Neural progenitor cell (in vitro differentiated cells): ENCODE measurements at regions not wholly inside any gene's neighbourhood (a gene's known extent, or its start where the extent isn't known, plus 50 kb on each side); places are given as distances from the start of the nearest gene placed in this dataset.

Source experiments
- DNase-seq: peaks from one replicate; pipeline ENCODE4 v3.0.0-alpha.2; 2016; ENCODE audit warnings: low spot score
- H2AFZ ChIP-seq: fragments of 200-600 bp; sonication (generic); replicated peaks from 2 replicates; pipeline ENCODE4 v1.6.1; 2016; ENCODE audit warnings: antibody characterized with exemption
- H3F3A ChIP-seq: fragments of 200-600 bp; sonication (generic); 2 replicates; pipeline ENCODE4 v1.6.1; 2016; ENCODE audit warnings: antibody characterized with exemption, low read depth
- H3K27ac ChIP-seq: fragments of 200-600 bp; sonication (generic); 2 replicates; pipeline ENCODE4 v1.5.1; 2016; ENCODE audit warnings: mild to moderate bottlenecking
- H3K27me3 ChIP-seq: fragments of 200-600 bp; sonication (generic); 2 replicates; pipeline ENCODE4 v1.6.1; 2016; ENCODE audit warnings: mild to moderate bottlenecking, moderate library complexity
- H3K36me3 ChIP-seq: fragments of 200-600 bp; sonication (generic); 2 replicates; pipeline ENCODE4 v1.5.1; 2016
- H3K4me1 ChIP-seq: fragments of 200-600 bp; sonication (generic); 2 replicates; pipeline ENCODE4 v1.6.1; 2016; ENCODE audit warnings: mixed run types
- H3K4me2 ChIP-seq: fragments of 200-600 bp; sonication (generic); 2 replicates; pipeline ENCODE4 v1.6.1; 2016
- H3K4me3 ChIP-seq: fragments of 200-600 bp; sonication (generic); 2 replicates; pipeline ENCODE4 v1.5.1; 2016
- H3K79me2 ChIP-seq: fragments of 200-600 bp; sonication (generic); 2 replicates; pipeline ENCODE4 v1.6.1; 2016; ENCODE audit warnings: low read depth
- H3K9ac ChIP-seq: fragments of 200-600 bp; sonication (generic); 2 replicates; pipeline ENCODE4 v1.6.1; 2016
- H3K9me3 ChIP-seq: fragments of 200-600 bp; sonication (generic); 2 replicates; pipeline ENCODE4 v1.5.1; 2016; ENCODE audit warnings: low read depth
- H4K20me1 ChIP-seq: fragments of 200-600 bp; sonication (generic); 2 replicates; pipeline ENCODE4 v1.6.1; 2016; ENCODE audit warnings: low read depth
- H3K27ac Mint-ChIP-seq: 3 replicates; pipeline ENCODE4 v1.8.0; 2021; ENCODE audit warnings: mixed read lengths
- H3K27me3 Mint-ChIP-seq: 2 replicates; pipeline ENCODE4 v1.8.0; 2022; ENCODE audit warnings: low read depth, mild to moderate bottlenecking, inconsistent platforms, moderate library complexity, mixed read lengths; ENCODE audit not compliant: insufficient read depth
- H3K36me3 Mint-ChIP-seq: 3 replicates; pipeline ENCODE4 v1.8.0; 2021; ENCODE audit warnings: mixed read lengths
- H3K4me1 Mint-ChIP-seq: 3 replicates; pipeline ENCODE4 v1.8.0; 2021; ENCODE audit warnings: mixed read lengths
- H3K4me3 Mint-ChIP-seq: 3 replicates; pipeline ENCODE4 v1.8.0; 2021; ENCODE audit warnings: mild to moderate bottlenecking, moderate library complexity, mixed read lengths
- H3K9me3 Mint-ChIP-seq: 3 replicates; pipeline ENCODE4 v1.8.0; 2020; ENCODE audit warnings: mixed read lengths
- EZH2 ChIP-seq: fragments of 200-600 bp; sonication (generic); IDR thresholded peaks from 2 replicates; pipeline ENCODE4 v1.6.1; 2017; ENCODE audit warnings: antibody characterized with exemption, mild to moderate bottlenecking, moderate library complexity
- EZH2phosphoT487 ChIP-seq: fragments of 200-600 bp; sonication (generic); IDR thresholded peaks from 2 replicates; pipeline ENCODE4 v1.6.1; 2017; ENCODE audit warnings: antibody characterized with exemption
- TF ChIP-seq, protein P1 (sequence below): fragments of 200-600 bp; sonication (generic); IDR thresholded peaks from 2 replicates; pipeline ENCODE4 v1.5.1; 2017; ENCODE audit warnings: antibody characterized with exemption, mild to moderate bottlenecking

- Mint-ChIP-seq H3K36me3 (no peaks in the 10 kb centered on the region), H3K4me3 (no peak overlapping the region), H3K9me3 (no peaks in the 10 kb centered on the region), H3K27ac (no peak overlapping the region), H3K4me1 (peaks cover 12% of the 10 kb centered on the region), H3K27me3 (peaks cover 8% of the 10 kb centered on the region)
- Histone ChIP-seq H3K4me3 (no peak overlapping the region), H3K36me3 (no peaks in the 10 kb centered on the region), H4K20me1 (no peaks in the 10 kb centered on the region), H3K4me1 (peaks cover 13% of the 10 kb centered on the region), H3F3A (no peaks in the 10 kb centered on the region), H3K4me2 (no peak overlapping the region), H3K79me2 (no peaks in the 10 kb centered on the region), H2AFZ (no peak overlapping the region), H3K27me3 (no peaks in the 10 kb centered on the region), H3K9ac (no peak overlapping the region), H3K27ac (no peak overlapping the region), H3K9me3 (no peaks in the 10 kb centered on the region)
- DNase-seq, result no peak
- TF ChIP-seq, protein P1, sequence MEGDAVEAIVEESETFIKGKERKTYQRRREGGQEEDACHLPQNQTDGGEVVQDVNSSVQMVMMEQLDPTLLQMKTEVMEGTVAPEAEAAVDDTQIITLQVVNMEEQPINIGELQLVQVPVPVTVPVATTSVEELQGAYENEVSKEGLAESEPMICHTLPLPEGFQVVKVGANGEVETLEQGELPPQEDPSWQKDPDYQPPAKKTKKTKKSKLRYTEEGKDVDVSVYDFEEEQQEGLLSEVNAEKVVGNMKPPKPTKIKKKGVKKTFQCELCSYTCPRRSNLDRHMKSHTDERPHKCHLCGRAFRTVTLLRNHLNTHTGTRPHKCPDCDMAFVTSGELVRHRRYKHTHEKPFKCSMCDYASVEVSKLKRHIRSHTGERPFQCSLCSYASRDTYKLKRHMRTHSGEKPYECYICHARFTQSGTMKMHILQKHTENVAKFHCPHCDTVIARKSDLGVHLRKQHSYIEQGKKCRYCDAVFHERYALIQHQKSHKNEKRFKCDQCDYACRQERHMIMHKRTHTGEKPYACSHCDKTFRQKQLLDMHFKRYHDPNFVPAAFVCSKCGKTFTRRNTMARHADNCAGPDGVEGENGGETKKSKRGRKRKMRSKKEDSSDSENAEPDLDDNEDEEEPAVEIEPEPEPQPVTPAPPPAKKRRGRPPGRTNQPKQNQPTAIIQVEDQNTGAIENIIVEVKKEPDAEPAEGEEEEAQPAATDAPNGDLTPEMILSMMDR, result no peak
- TF ChIP-seq EZH2, result no peak
- TF ChIP-seq EZH2phosphoT487, result no peak
Observed at GRCh38 chr1:63116016-63116415, 206.4 kb upstream of the FOXD3 start.

GRCh38 chr1:63119575-63120155, 202.7 kb upstream of the FOXD3 start:
- Mint-ChIP-seq H3K27me3 (peaks cover 4% of the 10 kb centered on the region), H3K9me3 (no peaks in the 10 kb centered on the region), H3K27ac (no peak overlapping the region), H3K4me1 (peaks cover 5% of the 10 kb centered on the region), H3K4me3 (no peak overlapping the region), H3K36me3 (no peaks in the 10 kb centered on the region)
- H3K36me3 ChIP-seq, result no peaks in the 10 kb centered on the region
- TF ChIP-seq EZH2, result no peak
- TF ChIP-seq, protein P1, result no peak
- no peak for TF ChIP-seq EZH2phosphoT487
- H3K4me2 ChIP-seq, result no peak overlapping the region
- no peak overlapping the region for H3K4me3 ChIP-seq
- no peaks in the 10 kb centered on the region for H4K20me1 ChIP-seq
- no peak for DNase-seq
- no peaks in the 10 kb centered on the region for H3K4me1 ChIP-seq
- H3K79me2 ChIP-seq, result no peaks in the 10 kb centered on the region
- H3K27me3 ChIP-seq, result no peaks in the 10 kb centered on the region
- no peaks in the 10 kb centered on the region for H3F3A ChIP-seq
- H3K27ac ChIP-seq, result no peak overlapping the region
- H3K9ac ChIP-seq, result no peak overlapping the region
- H3K9me3 ChIP-seq, result no peaks in the 10 kb centered on the region
- H2AFZ ChIP-seq, result no peak overlapping the region

DNA sequence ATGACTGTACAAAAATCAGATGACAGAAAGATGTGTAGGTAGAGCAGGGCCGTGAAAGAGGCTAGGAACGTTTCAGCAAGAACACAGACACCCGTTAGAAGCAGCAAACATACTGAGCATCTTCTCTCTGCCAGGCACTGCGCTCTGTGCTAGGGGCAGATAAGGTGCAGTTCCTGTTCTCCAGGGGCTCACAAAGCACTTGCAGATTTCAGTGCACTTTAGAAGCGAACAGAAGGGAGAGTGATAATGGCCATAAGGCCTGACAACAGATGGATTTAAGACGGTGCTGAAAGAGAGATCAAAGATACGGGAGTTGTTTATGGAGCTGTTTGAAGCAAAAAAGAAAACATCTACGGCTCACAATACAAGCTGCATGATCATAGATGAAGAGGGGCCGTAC, 200.3 kb upstream of the FOXD3 start:
- DNase-seq, result no peak
- Mint-ChIP-seq H3K27me3 (peaks cover 6% of the 10 kb centered on the region), H3K9me3 (no peaks in the 10 kb centered on the region), H3K27ac (no peak overlapping the region), H3K4me3 (no peak overlapping the region), H3K4me1 (peaks cover 5% of the 10 kb centered on the region), H3K36me3 (no peaks in the 10 kb centered on the region)
- peak overlapping the region; percentile 89 for H2AFZ ChIP-seq
- H3K9me3 ChIP-seq, result no peaks in the 10 kb centered on the region
- H3K4me1 ChIP-seq, result no peaks in the 10 kb centered on the region
- no peak overlapping the region for H3K4me3 ChIP-seq
- no peak overlapping the region for H3K27ac ChIP-seq
- H3K36me3 ChIP-seq, result no peaks in the 10 kb centered on the region
- no peaks in the 10 kb centered on the region for H3K27me3 ChIP-seq
- no peak overlapping the region for H3K4me2 ChIP-seq
- no peaks in the 10 kb centered on the region for H4K20me1 ChIP-seq
- no peaks in the 10 kb centered on the region for H3K79me2 ChIP-seq
- no peak overlapping the region for H3K9ac ChIP-seq
- H3F3A ChIP-seq, result no peaks in the 10 kb centered on the region
- TF ChIP-seq EZH2 (no peak), EZH2phosphoT487 (no peak)
- TF ChIP-seq, protein P1, result no peak
